CD4-positive, alpha-beta T cell treated with Interferon gamma for 1 hour (primary cell): ENCODE measurements at regions not wholly inside any gene's neighbourhood (a gene's known extent, or its start where the extent isn't known, plus 50 kb on each side); places are given as distances from the start of the nearest gene placed in this dataset.
A peak's percentile ranks its signal among the peaks of the same experiment; 100 is the strongest.
"Not testable (repeated sequence)": the region's sequence is repeated elsewhere in the genome, so short reads cannot be mapped to it uniquely, and the experiment has no call there.

Source experiments
- DNase-seq: peaks from one replicate; pipeline ENCODE4 v3.0.0-alpha.2; 2020

GRCh38 chr3:72659596-72659995, 188.6 kb downstream of the SHQ1 start:
- no peak for DNase-seq

- no peak for DNase-seq
Observed at GRCh38 chr3:72659188-72659587, 189.1 kb downstream of the SHQ1 start.

GRCh38 chr3:72658466-72659100, 189.7 kb downstream of the SHQ1 start:
- no peak for DNase-seq

GRCh38 chr3:72657666-72658065, 190.6 kb downstream of the SHQ1 start:
- DNase-seq, result peak; percentile 28

DNA sequence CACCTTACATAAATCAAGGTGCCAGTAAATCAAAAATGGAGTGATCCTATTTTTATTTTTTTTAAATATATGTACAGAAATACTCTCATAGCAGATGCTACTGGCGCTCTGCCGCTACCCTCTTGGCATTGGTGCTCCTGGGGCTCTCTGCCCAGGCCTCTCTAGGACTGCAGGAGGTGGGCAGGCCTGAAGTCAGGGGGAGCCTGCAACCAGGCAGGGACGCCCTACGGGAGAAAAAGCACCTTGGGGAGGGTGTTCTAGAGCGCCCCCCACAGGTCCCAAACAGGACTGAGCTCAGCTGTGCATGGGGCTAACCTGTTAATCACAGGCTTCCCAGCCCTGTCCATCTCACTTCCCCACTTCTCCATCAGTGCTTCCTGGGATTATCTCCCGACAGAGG, 192.5 kb downstream of the SHQ1 start:
- no peak for DNase-seq

DNA sequence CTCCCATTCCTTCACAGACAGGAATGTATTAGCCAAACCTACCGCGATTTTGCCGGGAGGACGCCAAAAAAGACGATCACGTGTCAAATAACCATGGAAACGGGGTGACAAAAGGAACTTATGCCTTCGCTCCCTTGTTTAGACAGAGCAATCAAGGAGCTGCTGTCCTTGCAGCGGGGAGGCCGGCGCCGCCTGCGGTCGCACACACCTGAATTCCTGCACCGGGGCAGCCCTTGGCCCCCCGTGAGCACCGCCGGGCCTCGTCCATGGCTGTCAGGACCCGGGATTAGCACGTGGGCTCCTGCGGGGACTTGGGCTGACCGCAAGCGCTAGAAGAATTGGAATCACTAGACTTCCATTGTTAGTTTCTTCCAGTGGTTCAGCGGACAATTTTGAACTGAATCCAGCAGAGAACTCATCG, 193.1 kb downstream of the SHQ1 start:
- DNase-seq, result no peak

GRCh38 chr3:72652395-72652794, 195.8 kb downstream of the SHQ1 start:
- no peak for DNase-seq

DNA sequence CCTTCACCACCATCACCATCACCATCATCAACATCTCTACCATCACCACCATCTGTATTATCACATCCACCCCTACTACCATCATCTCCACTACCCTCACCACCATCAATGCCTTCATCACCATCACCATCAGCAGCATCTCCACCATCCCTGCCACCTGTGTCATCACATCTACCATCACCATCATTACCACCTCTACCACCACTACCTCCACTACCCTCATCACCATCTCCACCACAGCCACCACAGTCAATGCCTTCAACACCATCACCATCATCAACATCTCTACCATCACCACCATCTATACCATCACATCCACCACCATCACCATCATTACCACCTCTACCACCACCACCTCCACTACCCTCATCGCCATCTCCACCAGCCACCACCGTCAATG, 196.7 kb downstream of the SHQ1 start:
- DNase-seq, result no peak

- DNase-seq, result no peak
Observed at GRCh38 chr3:72646263-72646662, 202.0 kb downstream of the SHQ1 start.

DNA sequence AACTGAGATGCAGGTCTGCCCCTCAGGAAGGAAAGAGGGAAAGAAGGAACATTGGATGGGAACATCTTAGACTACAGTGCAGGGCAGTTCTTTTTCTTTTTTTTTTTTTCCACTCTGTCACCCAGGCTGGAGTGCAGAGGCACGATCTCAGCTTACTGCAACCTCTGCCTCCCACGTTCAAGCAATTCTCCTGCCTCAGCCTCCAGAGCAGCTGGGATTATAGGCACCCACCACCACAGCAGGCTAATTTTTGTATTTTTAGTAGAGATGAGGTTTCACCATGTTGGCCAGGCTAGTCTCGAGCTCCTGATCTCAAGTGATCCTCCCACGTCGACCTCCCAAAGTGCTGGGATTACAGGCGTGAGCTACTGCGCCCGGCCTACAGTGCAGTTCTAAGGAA, 204.6 kb downstream of the SHQ1 start:
- not testable (repeated sequence) for DNase-seq

GRCh38 chr3:72641684-72642083, 206.6 kb downstream of the SHQ1 start:
- DNase-seq, result no peak

DNA sequence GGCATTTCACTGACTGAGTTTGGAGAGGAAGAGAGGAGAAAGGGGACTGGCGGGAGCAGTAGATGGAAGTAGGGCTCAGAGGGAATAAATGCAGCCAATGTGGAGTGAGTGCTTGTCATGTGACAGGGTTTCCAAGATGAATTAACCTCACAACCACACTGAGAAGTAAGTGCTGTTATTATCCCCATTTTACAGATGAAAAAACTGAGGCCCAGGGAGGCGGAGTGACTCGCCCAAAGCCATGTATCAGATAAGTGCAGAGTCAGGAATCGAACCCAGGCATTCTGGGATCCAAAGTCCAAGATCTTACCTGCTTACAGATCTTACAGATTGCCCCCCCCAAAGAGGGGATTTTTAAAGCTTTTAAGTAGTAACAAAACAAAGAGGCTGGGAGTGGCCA, 207.2 kb downstream of the SHQ1 start:
- no peak for DNase-seq

- no peak for DNase-seq
Observed at GRCh38 chr3:72636969-72637597, 211.2 kb downstream of the SHQ1 start.

DNA sequence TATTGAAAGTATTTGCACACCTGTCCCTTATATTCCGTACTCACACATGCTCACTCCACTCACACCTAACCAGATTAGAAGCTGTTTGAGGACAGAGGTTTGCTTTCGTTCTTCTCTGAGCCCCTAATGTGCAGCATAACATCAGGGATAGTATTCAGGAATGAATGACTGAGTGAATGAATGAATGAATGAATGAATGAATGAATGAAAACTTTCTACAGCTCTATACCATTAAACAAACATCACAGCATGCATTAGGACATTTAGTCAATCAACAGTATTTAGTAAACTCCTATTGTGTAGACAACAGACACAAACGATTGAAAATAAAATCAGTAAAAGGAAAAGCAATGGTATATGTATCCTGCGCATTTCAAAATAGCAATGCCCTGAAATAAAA, 212.7 kb downstream of the SHQ1 start:
- DNase-seq, result no peak

DNA sequence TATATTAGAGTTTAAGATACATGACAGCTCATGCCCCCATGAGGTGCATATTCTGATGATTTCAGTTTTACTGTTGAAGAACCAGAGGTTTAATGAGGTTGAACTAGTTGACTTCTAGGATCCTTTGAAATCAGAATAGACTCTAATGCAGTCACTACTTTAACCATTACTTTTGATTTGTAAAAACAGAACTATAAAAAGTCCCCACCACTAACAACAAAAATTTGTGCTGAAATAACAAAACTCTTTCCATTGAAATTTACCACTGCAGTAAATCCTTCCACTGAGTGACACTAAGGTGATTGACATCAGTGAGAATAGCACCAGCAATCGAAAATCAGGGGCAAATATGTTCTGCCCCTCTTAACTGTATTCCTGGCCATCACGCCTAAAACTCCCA, 214.1 kb downstream of the SHQ1 start:
- DNase-seq, result no peak

- DNase-seq, result no peak
Observed at GRCh38 chr3:72633534-72633933, 214.7 kb downstream of the SHQ1 start.

DNA sequence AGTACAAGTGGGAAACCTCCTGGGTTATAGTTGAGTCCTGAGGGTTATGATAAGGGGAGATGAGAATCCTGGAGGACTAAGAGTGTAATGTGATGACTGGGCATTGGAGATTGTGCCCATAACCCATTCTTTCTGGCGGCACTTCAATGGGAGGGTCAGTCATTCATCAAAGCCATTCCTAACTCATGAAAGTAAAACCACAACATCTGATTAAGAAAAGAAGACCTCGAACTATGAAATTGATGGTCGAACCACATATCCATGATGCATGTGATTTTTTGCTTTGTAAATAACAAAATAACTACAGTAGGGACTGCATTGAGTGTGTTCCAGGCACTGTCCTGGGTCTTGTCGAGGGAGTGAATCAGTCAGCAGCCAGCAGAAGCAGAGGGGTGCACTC, 215.1 kb downstream of the SHQ1 start:
- no peak for DNase-seq

DNA sequence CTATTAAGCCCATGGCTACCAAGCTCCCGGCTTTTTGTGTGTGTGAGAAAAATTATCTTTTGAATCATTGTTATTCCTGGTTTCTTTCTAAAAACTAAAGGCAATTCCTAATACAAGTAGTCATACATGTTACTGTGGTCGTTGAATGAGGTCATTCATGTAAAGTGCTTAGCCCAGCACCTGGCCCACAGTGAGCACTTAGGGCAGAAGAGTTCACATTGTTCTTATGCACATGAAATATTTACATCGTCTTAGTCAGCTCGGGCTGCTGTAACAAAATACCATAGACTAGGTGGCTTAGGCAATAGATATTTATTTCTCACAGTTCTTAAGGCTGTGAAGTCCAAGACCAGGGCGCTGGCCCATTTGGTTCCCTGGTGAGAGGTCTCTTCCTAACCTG, 216.1 kb downstream of the SHQ1 start:
- DNase-seq, result no peak

GRCh38 chr3:72630969-72631344, 217.3 kb downstream of the SHQ1 start:
- DNase-seq, result no peak

- no peak for DNase-seq
Observed at GRCh38 chr3:72630327-72630968, 217.8 kb downstream of the SHQ1 start.

DNA sequence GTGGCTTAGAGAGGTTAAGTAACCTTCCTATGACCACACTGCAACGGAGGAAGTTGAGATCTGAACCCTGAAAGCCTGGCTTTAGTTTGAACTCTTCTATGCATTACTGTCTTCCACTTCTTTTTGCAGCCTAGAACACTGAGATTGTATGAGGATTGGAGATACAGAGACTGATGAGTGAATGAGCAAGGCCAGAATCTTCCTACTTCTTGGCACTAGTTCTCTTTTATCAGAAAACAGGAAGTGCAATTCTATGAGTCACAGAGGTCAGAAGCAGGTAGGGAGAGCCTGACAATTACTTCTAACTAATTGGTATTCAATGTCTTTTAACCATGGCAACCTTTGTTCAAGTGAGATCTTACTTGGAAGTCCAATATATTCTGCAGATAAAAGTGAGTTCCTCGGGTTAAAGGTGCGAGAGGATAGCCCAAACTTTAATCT, 219.0 kb downstream of the SHQ1 start:
- no peak for DNase-seq

GRCh38 chr3:72628065-72628464, 220.2 kb downstream of the SHQ1 start:
- DNase-seq, result no peak

- no peak for DNase-seq
Observed at GRCh38 chr3:72627271-72627670, 221.0 kb downstream of the SHQ1 start.

GRCh38 chr3:72625602-72626337, 222.5 kb downstream of the SHQ1 start:
- peak; percentile 64 for DNase-seq
